Mammary epithelial cell (primary cell): ENCODE measurements at regions not wholly inside any gene's neighbourhood (a gene's known extent, or its start where the extent isn't known, plus 50 kb on each side); places are given as distances from the start of the nearest gene placed in this dataset.

Experiments
- EZH2 ChIP-seq: IDR thresholded peaks from 2 replicates; pipeline ENCODE4 v1.6.1; 2012; ENCODE audit warnings: low read length, inconsistent platforms, borderline replicate concordance
- TF ChIP-seq, protein P1 (sequence below), 2 donors: IDR thresholded peaks in 1 of 2; conservative IDR thresholded peaks in 1 of 2; 2 replicates each; pipeline ENCODE4 v1.5.1; 2011 to 2012; ENCODE audit warnings: inconsistent platforms in 2 of 2, low read length in 2 of 2, mild to moderate bottlenecking in 2 of 2, control low read depth in 1 of 2, low read depth in 1 of 2; ENCODE audit not compliant: insufficient read depth in 1 of 2; ENCODE audit errors: extremely low read depth in 1 of 2

DNA sequence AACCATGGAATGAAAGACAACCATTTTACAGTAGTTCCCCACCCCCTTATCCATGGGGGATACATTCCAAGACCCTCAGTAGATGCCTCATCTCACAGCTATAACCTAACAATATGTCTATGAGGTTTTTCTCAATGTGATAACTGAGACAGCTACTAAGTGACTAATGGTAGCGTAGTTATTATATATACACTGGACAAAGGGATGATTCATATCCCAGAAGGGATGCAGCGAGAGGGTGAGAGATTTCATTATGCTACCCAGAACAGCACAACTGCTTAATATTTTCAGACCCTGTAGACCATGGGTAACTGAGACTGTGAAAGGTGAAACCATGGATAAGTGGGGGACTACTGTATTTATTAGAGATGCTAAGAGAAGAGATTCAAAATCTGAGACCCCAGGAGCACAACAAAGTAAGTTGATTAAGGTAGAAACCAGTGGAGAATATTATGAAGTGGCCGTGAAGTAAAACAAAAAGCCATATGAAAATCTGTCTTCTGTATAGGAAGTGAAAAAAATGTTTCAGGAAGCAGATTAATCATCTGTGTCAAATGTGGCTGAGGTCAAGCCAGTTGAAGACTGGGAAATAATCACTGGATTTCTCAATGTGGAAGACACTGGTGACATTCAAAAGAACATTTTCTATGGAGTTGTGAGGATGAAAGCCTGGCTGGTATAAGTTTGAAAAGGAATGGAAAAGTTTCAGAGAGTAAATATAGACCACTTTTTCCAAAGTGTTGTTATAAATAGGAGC, 77.2 kb downstream of the RPL10L start:
- TF ChIP-seq, protein P1, sequence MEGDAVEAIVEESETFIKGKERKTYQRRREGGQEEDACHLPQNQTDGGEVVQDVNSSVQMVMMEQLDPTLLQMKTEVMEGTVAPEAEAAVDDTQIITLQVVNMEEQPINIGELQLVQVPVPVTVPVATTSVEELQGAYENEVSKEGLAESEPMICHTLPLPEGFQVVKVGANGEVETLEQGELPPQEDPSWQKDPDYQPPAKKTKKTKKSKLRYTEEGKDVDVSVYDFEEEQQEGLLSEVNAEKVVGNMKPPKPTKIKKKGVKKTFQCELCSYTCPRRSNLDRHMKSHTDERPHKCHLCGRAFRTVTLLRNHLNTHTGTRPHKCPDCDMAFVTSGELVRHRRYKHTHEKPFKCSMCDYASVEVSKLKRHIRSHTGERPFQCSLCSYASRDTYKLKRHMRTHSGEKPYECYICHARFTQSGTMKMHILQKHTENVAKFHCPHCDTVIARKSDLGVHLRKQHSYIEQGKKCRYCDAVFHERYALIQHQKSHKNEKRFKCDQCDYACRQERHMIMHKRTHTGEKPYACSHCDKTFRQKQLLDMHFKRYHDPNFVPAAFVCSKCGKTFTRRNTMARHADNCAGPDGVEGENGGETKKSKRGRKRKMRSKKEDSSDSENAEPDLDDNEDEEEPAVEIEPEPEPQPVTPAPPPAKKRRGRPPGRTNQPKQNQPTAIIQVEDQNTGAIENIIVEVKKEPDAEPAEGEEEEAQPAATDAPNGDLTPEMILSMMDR (conservative IDR thresholded peaks at IDR 0.05 in 1 of 2, IDR thresholded peaks at IDR 0.05 in 1 of 2; ENCODE audit: extremely low read depth in 1 of 2, insufficient read depth in 1 of 2, low read depth in 1 of 2, low read length in 2 of 2): no peak
- no peak for TF ChIP-seq EZH2
